H1 (cell line): ENCODE measurements at regions not wholly inside any gene's neighbourhood (a gene's known extent, or its start where the extent isn't known, plus 50 kb on each side); places are given as distances from the start of the nearest gene placed in this dataset.

Source experiments
- CTCF ChIA-PET: fragments of 300-600 bp; sonication (Branson Sonifier 250); formaldehyde crosslinking; loops from one replicate; lab custom pipeline; 2021; ENCODE audit not compliant: partially characterized antibody; lab: Charles Lee
- POLR2A ChIA-PET: fragments of 300-600 bp; sonication (Branson Sonifier 250); formaldehyde crosslinking; loops from one replicate; lab custom pipeline; 2021; ENCODE audit warnings: inconsistent platforms; ENCODE audit not compliant: partially characterized antibody; lab: Charles Lee
- DNase-seq, 2 experiments: peaks; one replicate each; pipeline versions ENCODE4 v3.0.0 to v3.0.0-alpha.2; 2010 to 2022; ENCODE audit warnings: low spot score in 2 of 2, low read depth in 1 of 2, mixed read lengths in 1 of 2
- FAIRE-seq: peaks from 2 replicates; lab custom pipeline; 2011; peaks lifted over from hg19 to GRCh38; lab: Jason Lieb, UNC
- H2AFZ ChIP-seq: 2 replicates; pipeline ENCODE4 v1.8.1; 2012; ENCODE audit warnings: low read length, inconsistent platforms
- H2AK5ac ChIP-seq: 2 replicates; pipeline ENCODE4 v1.6.1; 2013; ENCODE audit warnings: low read depth, low read length
- H2BK120ac ChIP-seq: replicated peaks from 2 replicates; pipeline ENCODE3; 2013; ENCODE audit warnings: low read depth, low read length, inconsistent platforms
- H2BK12ac ChIP-seq: 2 replicates; pipeline ENCODE4 v1.6.1; 2013; ENCODE audit warnings: low read depth, low read length
- H2BK15ac ChIP-seq: 2 replicates; pipeline ENCODE4 v1.6.1; 2013; ENCODE audit warnings: low read length
- H2BK20ac ChIP-seq: 2 replicates; pipeline ENCODE4 v1.6.1; 2013; ENCODE audit warnings: low read length
- H2BK5ac ChIP-seq: 2 replicates; pipeline ENCODE4 v1.6.1; 2013; ENCODE audit warnings: low read depth, low read length
- H3K14ac ChIP-seq: 2 replicates; pipeline ENCODE4 v1.6.1; 2013; ENCODE audit warnings: inconsistent platforms; ENCODE audit not compliant: insufficient read length
- H3K18ac ChIP-seq: 2 replicates; pipeline ENCODE4 v1.6.1; 2013; ENCODE audit warnings: low read length; ENCODE audit errors: extremely low read depth
- H3K23ac ChIP-seq: 2 replicates; pipeline ENCODE4 v1.6.1; 2013; ENCODE audit warnings: inconsistent platforms; ENCODE audit not compliant: insufficient read length
- H3K23me2 ChIP-seq: 2 replicates; pipeline ENCODE4 v1.6.1; 2013; ENCODE audit warnings: low read depth, low read length
- H3K27ac ChIP-seq: 2 replicates; pipeline ENCODE4 v1.6.1; 2011; ENCODE audit warnings: low read depth, low read length, inconsistent platforms
- H3K27me3 ChIP-seq, 4 experiments: replicated peaks in 1 of 4; 1 replicate in 1 of 4; 2 replicates in 3 of 4; pipeline versions ENCODE4 v1.6.1 to v1.8.1; 2011 to 2013; ENCODE audit warnings: low read length in 3 of 4, mild to moderate bottlenecking in 3 of 4, inconsistent platforms in 2 of 4, mixed read lengths in 2 of 4, moderate library complexity in 1 of 4; ENCODE audit not compliant: control insufficient read depth in 3 of 4, insufficient read depth in 3 of 4; ENCODE audit errors: extremely low read depth in 1 of 4
- H3K36me3 ChIP-seq, 4 experiments: 2 replicates each; pipeline versions ENCODE4 v1.6.1 to v1.8.1; 2011 to 2013; ENCODE audit warnings: mild to moderate bottlenecking in 4 of 4, low read length in 3 of 4, moderate library complexity in 2 of 4, control low read depth in 1 of 4, inconsistent platforms in 1 of 4; ENCODE audit not compliant: insufficient read depth in 4 of 4, control insufficient read depth in 2 of 4
- H3K4ac ChIP-seq: replicated peaks from 2 replicates; pipeline ENCODE3; 2013; ENCODE audit warnings: low read length, low read depth, mixed read lengths, inconsistent platforms; ENCODE audit not compliant: insufficient read length
- H3K4me1 ChIP-seq, 4 experiments: replicated peaks in 1 of 4; 1 replicate in 1 of 4; 2 replicates in 3 of 4; pipeline versions ENCODE4 v1.6.1 to v1.8.1; 2011 to 2013; ENCODE audit warnings: low read length in 3 of 4, inconsistent platforms in 2 of 4, mixed read lengths in 1 of 4; ENCODE audit not compliant: insufficient read depth in 4 of 4, control insufficient read depth in 3 of 4
- H3K4me2 ChIP-seq, 2 experiments: 2 replicates each; pipeline versions ENCODE4 v1.6.1 to v1.8.1; 2011 to 2013; ENCODE audit warnings: low read depth in 2 of 2, low read length in 2 of 2, control low read depth in 1 of 2, inconsistent platforms in 1 of 2, mild to moderate bottlenecking in 1 of 2; ENCODE audit not compliant: insufficient read depth in 1 of 2
- H3K4me3 ChIP-seq, 4 experiments: fragments of 200-600, 300-600 bp in 1 of 4; sonication (generic), shearing (Covaris generic), sonication (Bioruptor Twin) in 1 of 4; 2 replicates each; pipeline versions ENCODE4 v1.5.1 to v1.8.1; 2011 to 2016; ENCODE audit warnings: low read length in 4 of 4, low read depth in 3 of 4, control low read depth in 2 of 4, inconsistent platforms in 2 of 4, mild to moderate bottlenecking in 2 of 4, mixed read lengths in 1 of 4, moderate library complexity in 1 of 4; ENCODE audit not compliant: insufficient read depth in 2 of 4; ENCODE audit errors: extremely low read depth in 1 of 4
- H3K56ac ChIP-seq: replicated peaks from 2 replicates; pipeline ENCODE3; 2013; ENCODE audit warnings: low read depth, mild to moderate bottlenecking, mixed read lengths, low read length, inconsistent platforms; ENCODE audit not compliant: insufficient read length
- H3K79me1 ChIP-seq: 2 replicates; pipeline ENCODE4 v1.6.1; 2013; ENCODE audit warnings: low read depth, low read length, control low read depth
- H3K79me2 ChIP-seq, 2 experiments: 2 replicates each; pipeline versions ENCODE4 v1.6.1 to v1.8.1; 2012 to 2013; ENCODE audit warnings: low read length in 2 of 2, mild to moderate bottlenecking in 2 of 2, inconsistent platforms in 1 of 2; ENCODE audit not compliant: insufficient read depth in 2 of 2, control insufficient read depth in 1 of 2
- H3K9ac ChIP-seq, 4 experiments: replicated peaks in 1 of 4; 1 replicate in 1 of 4; 2 replicates in 3 of 4; pipeline versions ENCODE4 v1.6.1 to v1.8.1; 2011 to 2013; ENCODE audit warnings: low read depth in 3 of 4, low read length in 3 of 4, control low read depth in 2 of 4, mild to moderate bottlenecking in 2 of 4, moderate library complexity in 2 of 4, inconsistent platforms in 1 of 4; ENCODE audit errors: extremely low read depth in 1 of 4
- H3K9me3 ChIP-seq, 2 experiments: 2 replicates each; pipeline versions ENCODE4 v1.6.1 to v1.8.1; 2012 to 2013; ENCODE audit warnings: mild to moderate bottlenecking in 2 of 2, moderate library complexity in 2 of 2, control low read depth in 1 of 2, inconsistent platforms in 1 of 2, low read depth in 1 of 2, low read length in 1 of 2, mixed read lengths in 1 of 2; ENCODE audit not compliant: insufficient read depth in 2 of 2
- H4K20me1 ChIP-seq, 2 experiments: replicated peaks in 1 of 2; 2 replicates each; pipeline versions ENCODE3 to v1.8.1; 2011 to 2013; ENCODE audit warnings: inconsistent platforms in 2 of 2, low read length in 2 of 2, mild to moderate bottlenecking in 1 of 2; ENCODE audit not compliant: insufficient read depth in 2 of 2, control insufficient read depth in 1 of 2
- H4K5ac ChIP-seq: 2 replicates; pipeline ENCODE4 v1.6.1; 2013; ENCODE audit warnings: low read length, low read depth, mixed read lengths, inconsistent platforms; ENCODE audit not compliant: insufficient read length
- H4K8ac ChIP-seq: 2 replicates; pipeline ENCODE4 v1.8.0; 2013; ENCODE audit warnings: mild to moderate bottlenecking, moderate library complexity, low read length, inconsistent platforms; ENCODE audit not compliant: insufficient read depth; ENCODE audit errors: extremely low read depth
- H4K91ac ChIP-seq: replicated peaks from 2 replicates; pipeline ENCODE3; 2013; ENCODE audit warnings: low read length, mixed read lengths, inconsistent platforms; ENCODE audit not compliant: insufficient read length
- ATF3 ChIP-seq: IDR thresholded peaks from 2 replicates; pipeline ENCODE4 v1.6.1; 2011; ENCODE audit warnings: low read depth, mild to moderate bottlenecking, low read length; ENCODE audit not compliant: insufficient read depth
- CBX5 ChIP-seq: fragments of 300-800, 300-1000 bp; sonication (generic); IDR thresholded peaks from 2 replicates; pipeline ENCODE4 v1.7.1; 2016; ENCODE audit warnings: antibody characterized with exemption, low read length, low read depth
- CTCF ChIP-seq, 3 experiments: IDR thresholded peaks; 1 replicate in 2 of 3; 2 replicates in 1 of 3; pipeline versions ENCODE4 v1.5.1 to v1.6.1; 2011; ENCODE audit warnings: low read length in 3 of 3, mild to moderate bottlenecking in 3 of 3, inconsistent platforms in 2 of 3, low read depth in 1 of 3, moderate library complexity in 1 of 3; ENCODE audit not compliant: insufficient read depth in 1 of 3; ENCODE audit errors: control extremely low read depth in 1 of 3
- EP300 ChIP-seq, 2 experiments: IDR thresholded peaks; 1 replicate in 1 of 2; 2 replicates in 1 of 2; pipeline ENCODE4 v1.6.1; 2011 to 2012; ENCODE audit warnings: low read depth in 2 of 2, low read length in 2 of 2, mild to moderate bottlenecking in 2 of 2, borderline replicate concordance in 1 of 2, inconsistent platforms in 1 of 2, moderate library complexity in 1 of 2
- PHF8 ChIP-seq: fragments of 200-600 bp; sonication (generic); conservative IDR thresholded peaks from 2 replicates; pipeline ENCODE4 v1.7.1; 2012; ENCODE audit warnings: low read depth, mild to moderate bottlenecking, inconsistent platforms, low read length, moderate library complexity
- SP1 ChIP-seq: IDR thresholded peaks from 2 replicates; pipeline ENCODE4 v1.6.1; 2011; ENCODE audit warnings: low read depth, low read length
- SP2 ChIP-seq: IDR thresholded peaks from 2 replicates; pipeline ENCODE4 v1.6.1; 2012; ENCODE audit warnings: mild to moderate bottlenecking, low read length, inconsistent platforms
- WGBS, 2 experiments: shearing (Covaris generic) in 1 of 2; methylation state at CpG; one replicate each; pipeline versions ENCODE4 v1.1.6 to v1.1.7; 2013 to 2015; ENCODE audit warnings: low lambda C conversion rate in 2 of 2, mixed read lengths in 2 of 2, inconsistent platforms in 1 of 2, low coverage in 1 of 2, missing lambda C conversion rate in 1 of 2; ENCODE audit not compliant: insufficient replicate concordance in 2 of 2, insufficient coverage in 1 of 2, insufficient read length in 1 of 2; ENCODE audit errors: extremely low coverage in 1 of 2, missing lambda C conversion rate in 1 of 2; 5-methylcytosine and 5-hydroxymethylcytosine counted together
- TF ChIP-seq, protein P1 (sequence below): IDR thresholded peaks from 2 replicates; pipeline ENCODE4 v1.6.1; 2012; ENCODE audit warnings: inconsistent platforms

DNA sequence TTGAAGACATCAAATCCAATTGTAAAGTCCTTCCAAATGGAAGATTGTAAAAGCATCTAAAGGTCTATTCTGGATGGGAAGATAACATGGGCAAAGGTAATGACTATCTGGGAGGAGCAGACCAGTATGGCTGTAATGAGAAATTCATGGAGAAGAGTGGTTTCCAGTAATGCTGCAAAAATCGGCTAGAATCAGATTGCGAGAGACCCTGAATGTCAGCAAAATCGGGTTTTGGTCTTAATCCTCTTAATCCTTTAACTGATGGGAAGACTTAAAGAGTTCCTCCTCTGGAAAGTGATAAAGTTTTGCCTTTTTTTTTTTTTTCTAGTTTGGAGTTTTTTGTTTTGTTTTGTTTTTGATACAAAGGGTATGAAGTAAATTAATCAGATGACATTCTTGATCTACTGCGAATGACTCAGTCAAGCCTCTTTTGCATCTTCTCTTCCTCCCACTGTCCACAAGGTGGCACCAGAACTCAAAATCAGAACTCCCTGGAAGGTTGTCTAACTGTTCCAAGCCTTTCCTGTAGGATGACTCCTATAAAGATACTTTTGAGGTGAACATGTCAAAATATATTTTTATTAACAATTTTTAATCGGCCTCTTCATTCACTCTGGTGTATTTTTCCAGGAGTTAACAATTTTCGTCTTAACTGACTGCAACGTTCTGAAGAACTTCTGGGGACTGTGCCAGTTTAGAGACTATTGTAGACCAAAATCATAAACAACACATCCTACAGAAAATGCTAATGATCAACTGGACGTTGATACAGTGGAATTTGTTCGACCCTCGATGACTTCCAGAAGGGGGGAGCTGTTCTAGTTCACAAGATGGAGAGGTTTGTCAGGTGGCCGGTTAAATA is 213.3 kb upstream of the MIR17HG start:
- Histone ChIP-seq H4K5ac (no peak overlapping the region), H4K20me1 (no peaks in the 10 kb centered on the region), H3K18ac (no peak overlapping the region), H3K9me3 (no peaks in the 10 kb centered on the region), H2AFZ (no peak overlapping the region), H3K4ac (no peak overlapping the region), H3K79me2 (no peaks in the 10 kb centered on the region), H3K14ac (no peak overlapping the region), H2BK120ac (no peak overlapping the region), H3K23ac (no peak overlapping the region), H2AK5ac (no peak overlapping the region), H4K91ac (no peak overlapping the region), H4K8ac (no peak overlapping the region), H2BK5ac (no peak overlapping the region), H3K4me1 (peaks cover 0 to under 1% (median 0%) of the 10 kb centered on the region in 4 experiments; a peak in 2 of 7 replicates), H3K27me3 (no peaks in the 10 kb centered on the region), H3K79me1 (no peaks in the 10 kb centered on the region), H3K36me3 (no peaks in the 10 kb centered on the region), H2BK20ac (no peak overlapping the region), H3K23me2 (no peaks in the 10 kb centered on the region), H3K4me2 (no peak overlapping the region), H2BK12ac (no peak overlapping the region), H3K4me3 (no peak overlapping the region), H2BK15ac (no peak overlapping the region), H3K56ac (no peak overlapping the region), H3K9ac (no peak overlapping the region), H3K27ac (no peak overlapping the region)
- POLR2A ChIA-PET: no interaction called here
- DNase-seq (no peak), FAIRE-seq (peak; percentile 93)
- WGBS, 2 experiments: 70% methylated on average over 11 of the region's 11 CpGs; no CpG with 5 or more reads in 1 of the 2 experiments
- CTCF ChIA-PET: interaction anchor here (0.6 to 5.0 kb wide), 17 partner anchors 9 to 152 kb away, joined by 3 to 26 read pairs (median 3); no protein-coding TSS in a partner anchor
- TF ChIP-seq CBX5 (no peak), CTCF (IDR thresholded peaks at IDR 0.05; ENCODE audit: control extremely low read depth in 1 of 3, insufficient read depth in 1 of 3, low read depth in 1 of 3, low read length in 3 of 3) (peak; percentile 8 to 79 (median 74)), SP1 (no peak), PHF8 (no peak), EP300 (IDR thresholded peaks at IDR 0.05; ENCODE audit: borderline replicate concordance in 1 of 2, low read depth in 2 of 2, low read length in 2 of 2) (no peak), SP2 (no peak), ATF3 (no peak)
- TF ChIP-seq, protein P1, sequence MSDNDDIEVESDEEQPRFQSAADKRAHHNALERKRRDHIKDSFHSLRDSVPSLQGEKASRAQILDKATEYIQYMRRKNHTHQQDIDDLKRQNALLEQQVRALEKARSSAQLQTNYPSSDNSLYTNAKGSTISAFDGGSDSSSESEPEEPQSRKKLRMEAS: no peak
